ENCODE measurements at regions not wholly inside any gene's neighbourhood (a gene's known extent, or its start where the extent isn't known, plus 50 kb on each side); places are given as distances from the start of the nearest gene placed in this dataset.

GRCh38 chr1:195886000-195886399 is 722.2 kb downstream of the KCNT2 start:
- Mint-ChIP-seq H3K36me3 (ENCODE audit: low read depth) (no peaks in the 10 kb centered on the region), H3K4me3 (no peak overlapping the region), H3K27me3 (ENCODE audit: insufficient read depth) (no peaks in the 10 kb centered on the region), H3K9me3 (no peaks in the 10 kb centered on the region), H3K27ac (no peak overlapping the region), H3K4me1 (peaks cover 4% of the 10 kb centered on the region)
- no peak overlapping the region for H3K9ac ChIP-seq (ENCODE audit: extremely low read depth, low read length, poor library complexity, severe bottlenecking)
- H3K27ac ChIP-seq (ENCODE audit: low read depth, low read length), result no peak overlapping the region
- no peaks in the 10 kb centered on the region for H3K9me3 ChIP-seq (ENCODE audit: control insufficient read depth, low read length)
- H3K27me3 ChIP-seq (ENCODE audit: control insufficient read depth, insufficient read depth, low read length, poor library complexity, severe bottlenecking), result no peaks in the 10 kb centered on the region
- no peaks in the 10 kb centered on the region for H3K4me1 ChIP-seq (ENCODE audit: control insufficient read depth, insufficient read depth, low read length)
- H3K4me3 ChIP-seq (ENCODE audit: low read length), result no peak overlapping the region
- peak; percentile 77 for TF ChIP-seq CTCF (conservative IDR thresholded peaks at IDR 0.05)
- 86% methylated on average over 1 of the region's 1 CpG for WGBS, 2 experiments (ENCODE audit: insufficient coverage in 1 of 2, insufficient read length in 1 of 2)
- no peaks in the 10 kb centered on the region for H3K36me3 ChIP-seq (ENCODE audit: control insufficient read depth, insufficient read depth, low read length)
- DNase-seq, result no peak

GRCh38 chr1:195878478-195878877 is 729.8 kb downstream of the KCNT2 start:
- Histone ChIP-seq H3K9ac (ENCODE audit: extremely low read depth, low read length, poor library complexity, severe bottlenecking) (no peak overlapping the region), H3K4me3 (ENCODE audit: low read length) (no peak overlapping the region), H3K4me1 (ENCODE audit: control insufficient read depth, insufficient read depth, low read length) (no peaks in the 10 kb centered on the region), H3K27ac (ENCODE audit: low read depth, low read length) (no peak overlapping the region), H3K36me3 (ENCODE audit: control insufficient read depth, insufficient read depth, low read length) (no peaks in the 10 kb centered on the region), H3K27me3 (ENCODE audit: control insufficient read depth, insufficient read depth, low read length, poor library complexity, severe bottlenecking) (no peaks in the 10 kb centered on the region), H3K9me3 (ENCODE audit: control insufficient read depth, low read length) (peaks cover 4% of the 10 kb centered on the region)
- H3K36me3 Mint-ChIP-seq (ENCODE audit: low read depth), result no peaks in the 10 kb centered on the region
- no peaks in the 10 kb centered on the region for H3K4me1 Mint-ChIP-seq
- H3K4me3 Mint-ChIP-seq, result no peak overlapping the region
- no peak overlapping the region for H3K27ac Mint-ChIP-seq
- no peaks in the 10 kb centered on the region for H3K27me3 Mint-ChIP-seq (ENCODE audit: insufficient read depth)
- H3K9me3 Mint-ChIP-seq, result no peaks in the 10 kb centered on the region
- TF ChIP-seq CTCF (conservative IDR thresholded peaks at IDR 0.05), result no peak
- peak; percentile 23 for DNase-seq
- 89% methylated on average over 2 of the region's 2 CpGs; no CpG with 5 or more reads in 1 of the 2 experiments for WGBS, 2 experiments (ENCODE audit: insufficient coverage in 1 of 2, insufficient read length in 1 of 2)

- Mint-ChIP-seq H3K36me3 (ENCODE audit: low read depth) (no peaks in the 10 kb centered on the region), H3K4me3 (no peak overlapping the region), H3K9me3 (no peaks in the 10 kb centered on the region), H3K4me1 (no peaks in the 10 kb centered on the region), H3K27me3 (ENCODE audit: insufficient read depth) (no peaks in the 10 kb centered on the region), H3K27ac (no peak overlapping the region)
- no peak for TF ChIP-seq CTCF (conservative IDR thresholded peaks at IDR 0.05)
- DNase-seq, result no peak
- Histone ChIP-seq H3K27me3 (ENCODE audit: control insufficient read depth, insufficient read depth, low read length, poor library complexity, severe bottlenecking) (no peaks in the 10 kb centered on the region), H3K4me1 (ENCODE audit: control insufficient read depth, insufficient read depth, low read length) (no peaks in the 10 kb centered on the region), H3K9me3 (ENCODE audit: control insufficient read depth, low read length) (peaks cover 4% of the 10 kb centered on the region), H3K9ac (ENCODE audit: extremely low read depth, low read length, poor library complexity, severe bottlenecking) (no peak overlapping the region), H3K27ac (ENCODE audit: low read depth, low read length) (no peak overlapping the region), H3K36me3 (ENCODE audit: control insufficient read depth, insufficient read depth, low read length) (no peaks in the 10 kb centered on the region), H3K4me3 (ENCODE audit: low read length) (no peak overlapping the region)
- WGBS, 2 experiments (ENCODE audit: insufficient coverage in 1 of 2, insufficient read length in 1 of 2), result 90 to 93% methylated on average over 4 of the region's 4 CpGs
Measured at GRCh38 chr1:195876792-195877191, 731.4 kb downstream of the KCNT2 start.
